PFSK-1 (cell line): ENCODE measurements at regions not wholly inside any gene's neighbourhood (a gene's known extent, or its start where the extent isn't known, plus 50 kb on each side); places are given as distances from the start of the nearest gene placed in this dataset.

ENCODE experiments used
- POLR2AphosphoS5 ChIP-seq: IDR thresholded peaks from 2 replicates; pipeline ENCODE4 v1.6.1; 2012; ENCODE audit warnings: low read depth, mild to moderate bottlenecking, control low read depth, low read length, moderate library complexity
- REST ChIP-seq, 2 experiments: IDR thresholded peaks; 2 replicates each; pipeline versions ENCODE4 v1.6.1 to v1.8.0; 2011 to 2012; ENCODE audit warnings: low read depth in 2 of 2, low read length in 2 of 2, control low read depth in 1 of 2, inconsistent platforms in 1 of 2, mild to moderate bottlenecking in 1 of 2, moderate library complexity in 1 of 2; ENCODE audit not compliant: insufficient read depth in 1 of 2
- TAF1 ChIP-seq: IDR thresholded peaks from 2 replicates; pipeline ENCODE4 v1.6.1; 2012; ENCODE audit warnings: low read length, control low read depth, borderline replicate concordance; ENCODE audit not compliant: insufficient read depth

- TF ChIP-seq POLR2AphosphoS5 (no peak), TAF1 (no peak), REST (IDR thresholded peaks at IDR 0.05; ENCODE audit: insufficient read depth in 1 of 2, low read depth in 2 of 2, low read length in 2 of 2) (no peak)
These were observed 75.2 kb upstream of the NUDT6 start for GRCh38 chr4:122997463-122998101.
